A673 (cell line): ENCODE measurements at regions not wholly inside any gene's neighbourhood (a gene's known extent, or its start where the extent isn't known, plus 50 kb on each side); places are given as distances from the start of the nearest gene placed in this dataset.

Source experiments
- EZH2 ChIP-seq: fragments of 200-600 bp; sonication (generic); IDR thresholded peaks from 2 replicates; pipeline ENCODE4 v1.6.1; 2017; ENCODE audit warnings: borderline replicate concordance, low read depth, mild to moderate bottlenecking, mixed read lengths, antibody characterized with exemption, low read length; ENCODE audit not compliant: poor library complexity, severe bottlenecking
- TF ChIP-seq, protein P1 (sequence below): fragments of 300-800, 200-600 bp; sonication (generic); conservative IDR thresholded peaks from 2 replicates; pipeline ENCODE4 v1.5.1; 2017; ENCODE audit warnings: low read depth, mild to moderate bottlenecking, antibody characterized with exemption, low read length, moderate library complexity, mixed read lengths

DNA sequence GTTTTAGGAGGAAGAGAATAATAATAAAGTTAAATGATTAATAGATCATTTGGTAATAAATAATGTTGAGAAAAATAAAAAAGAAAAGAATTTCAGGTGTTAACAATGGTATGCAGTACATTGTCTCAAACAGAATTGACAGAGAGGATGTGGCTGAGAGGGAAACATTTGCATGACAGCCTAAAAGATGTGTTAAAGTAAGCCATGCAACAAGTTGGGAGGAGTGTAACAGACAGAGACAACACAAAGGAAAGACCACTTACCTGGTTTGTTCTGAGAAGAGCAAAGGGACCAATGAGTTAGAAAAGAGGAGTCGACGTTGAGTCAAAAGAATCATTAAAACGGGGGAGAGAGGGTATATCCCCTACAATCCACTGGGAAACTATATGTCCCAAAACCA is 814.0 kb downstream of the KCNT2 start:
- TF ChIP-seq, protein P1, sequence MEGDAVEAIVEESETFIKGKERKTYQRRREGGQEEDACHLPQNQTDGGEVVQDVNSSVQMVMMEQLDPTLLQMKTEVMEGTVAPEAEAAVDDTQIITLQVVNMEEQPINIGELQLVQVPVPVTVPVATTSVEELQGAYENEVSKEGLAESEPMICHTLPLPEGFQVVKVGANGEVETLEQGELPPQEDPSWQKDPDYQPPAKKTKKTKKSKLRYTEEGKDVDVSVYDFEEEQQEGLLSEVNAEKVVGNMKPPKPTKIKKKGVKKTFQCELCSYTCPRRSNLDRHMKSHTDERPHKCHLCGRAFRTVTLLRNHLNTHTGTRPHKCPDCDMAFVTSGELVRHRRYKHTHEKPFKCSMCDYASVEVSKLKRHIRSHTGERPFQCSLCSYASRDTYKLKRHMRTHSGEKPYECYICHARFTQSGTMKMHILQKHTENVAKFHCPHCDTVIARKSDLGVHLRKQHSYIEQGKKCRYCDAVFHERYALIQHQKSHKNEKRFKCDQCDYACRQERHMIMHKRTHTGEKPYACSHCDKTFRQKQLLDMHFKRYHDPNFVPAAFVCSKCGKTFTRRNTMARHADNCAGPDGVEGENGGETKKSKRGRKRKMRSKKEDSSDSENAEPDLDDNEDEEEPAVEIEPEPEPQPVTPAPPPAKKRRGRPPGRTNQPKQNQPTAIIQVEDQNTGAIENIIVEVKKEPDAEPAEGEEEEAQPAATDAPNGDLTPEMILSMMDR, result no peak
- TF ChIP-seq EZH2, result no peak
